Adrenal gland (tissue), 9 donors: ENCODE measurements at regions not wholly inside any gene's neighbourhood (a gene's known extent, or its start where the extent isn't known, plus 50 kb on each side); places are given as distances from the start of the nearest gene placed in this dataset.
A peak's percentile ranks its signal among the peaks of the same experiment; 100 is the strongest.
"Not testable (repeated sequence)": the region's sequence is repeated elsewhere in the genome, so short reads cannot be mapped to it uniquely, and the experiment has no call there.

Experiments
- DNase-seq, 7 donors: peaks; one replicate each; pipeline ENCODE4 v3.0.0-alpha.2; 2019 to 2020
- H3K27ac ChIP-seq, 5 donors: fragments of 200-600 bp; sonication (generic) in 4 of 5; 1 replicate in 3 of 5; 2 replicates in 2 of 5; pipeline versions ENCODE4 v1.5.1 to v1.8.0; 2016 to 2020; ENCODE audit warnings: mild to moderate bottlenecking in 1 of 5
- H3K27me3 ChIP-seq: fragments of 200-600 bp; 2 replicates; pipeline ENCODE4 v1.8.0; 2021
- H3K36me3 ChIP-seq, 2 donors: fragments of 200-600 bp; replicated peaks in 1 of 2; 1 replicate in 1 of 2; 2 replicates in 1 of 2; pipeline versions ENCODE4 v1.5.1 to v1.8.0; 2018 to 2022
- H3K4me1 ChIP-seq, 2 donors: fragments of 200-600 bp; replicated peaks in 1 of 2; 1 replicate in 1 of 2; 2 replicates in 1 of 2; pipeline versions ENCODE4 v1.5.1 to v1.8.0; 2018 to 2021
- H3K4me3 ChIP-seq, 4 donors: fragments of 200-600 bp; sonication (generic) in 3 of 4; one replicate each; pipeline ENCODE4 v1.5.1; 2016 to 2018
- H3K9me3 ChIP-seq, 3 donors: fragments of 200-600 bp; sonication (generic) in 1 of 3; replicated peaks in 1 of 3; 1 replicate in 2 of 3; 2 replicates in 1 of 3; pipeline versions ENCODE4 v1.5.1 to v1.8.0; 2016 to 2021
- CTCF ChIP-seq, 6 experiments: fragments of 450-650 bp in 4 of 6; fragments of 200-600 bp in 2 of 6; sonication (generic) in 1 of 6; IDR thresholded peaks; 1 replicate in 5 of 6; 2 replicates in 1 of 6; pipeline versions ENCODE4 v1.5.1 to v1.8.0; 2016 to 2021; ENCODE audit warnings: antibody characterized with exemption in 6 of 6, mild to moderate bottlenecking in 2 of 6, moderate library complexity in 1 of 6
- POLR2A ChIP-seq, 2 donors: fragments of 450-650 bp; IDR thresholded peaks; one replicate each; pipeline ENCODE4 v1.6.1; 2017; ENCODE audit warnings: antibody characterized with exemption in 2 of 2, mild to moderate bottlenecking in 2 of 2, moderate library complexity in 1 of 2
- WGBS, 4 donors: extraction: QIAGEN DNeasy Blood & Tissue Kit in 2 of 4; methylation state at CpG; one replicate each; pipeline versions ENCODE4 v1.1.5 to v1.1.7; 2013 to 2017; 5-methylcytosine and 5-hydroxymethylcytosine counted together
- intact Hi-C, 2 donors: fragments of 100-400 bp; cut with DNase I; formaldehyde crosslinking; loops; one replicate each; pipeline versions ENCODE4 v1.14.1 to v1.15.0; 2022 to 2023
- donor health status: healthy with polysubstance abuse.
- donor health status: Bipolar disorder and iron deficiency.
- donor health status: DM: yes; HTN: yes; CAD: no.
- donor health status: DM: no; HTN: no; CAD: no.
- donor health status: DM: no; HTN: no; CAD: no.

GRCh38 chr3:72270730-72271129 lies 485.8 kb upstream of the PROK2 start:
- DNase-seq, result no peak
- WGBS, 4 donors, result 85 to 91% (median 89%) methylated on average over 5 of the region's 5 CpGs
- H3K36me3 ChIP-seq, result no peaks in the 10 kb centered on the region
- no peaks in the 10 kb centered on the region for H3K27me3 ChIP-seq
- H3K4me1 ChIP-seq, result peaks cover 19 to 29% of the 10 kb centered on the region in 2 donors
- peak overlapping the region in 3 of 5 donors; percentile 17 to 52 (median 41) for H3K27ac ChIP-seq
- no peak overlapping the region for H3K4me3 ChIP-seq
- intact Hi-C loops, result no loop called here
- H3K9me3 ChIP-seq, result no peaks in the 10 kb centered on the region
- no peak for TF ChIP-seq POLR2A (IDR thresholded peaks at IDR 0.05)
- no peak for TF ChIP-seq CTCF (IDR thresholded peaks at IDR 0.05)

GRCh38 chr3:72270072-72270681 lies 485.2 kb upstream of the PROK2 start:
- H3K4me3 ChIP-seq, result no peak overlapping the region
- intact Hi-C loops, result no loop called here
- DNase-seq, result peak; percentile 93 to 98 (median 97)
- WGBS, 4 donors, result 23 to 34% (median 26%) methylated on average over 9 of the region's 9 CpGs
- H3K9me3 ChIP-seq, result no peaks in the 10 kb centered on the region
- H3K27ac ChIP-seq, result peak overlapping the region in 3 of 5 donors; percentile 52 to 77 (median 61)
- H3K36me3 ChIP-seq, result no peaks in the 10 kb centered on the region
- peaks cover 19 to 29% of the 10 kb centered on the region in 2 donors for H3K4me1 ChIP-seq
- no peaks in the 10 kb centered on the region for H3K27me3 ChIP-seq
- TF ChIP-seq CTCF (IDR thresholded peaks at IDR 0.05) (no peak), POLR2A (IDR thresholded peaks at IDR 0.05) (no peak)

GRCh38 chr3:72269475-72269874 lies 484.5 kb upstream of the PROK2 start:
- Histone ChIP-seq H3K27ac (peak overlapping the region in 3 of 5 donors; percentile 61 to 77 (median 64)), H3K4me3 (no peak overlapping the region), H3K36me3 (no peaks in the 10 kb centered on the region), H3K4me1 (peaks cover 19 to 29% of the 10 kb centered on the region in 2 donors), H3K27me3 (no peaks in the 10 kb centered on the region), H3K9me3 (no peaks in the 10 kb centered on the region)
- TF ChIP-seq POLR2A (IDR thresholded peaks at IDR 0.05) (no peak), CTCF (IDR thresholded peaks at IDR 0.05) (no peak)
- intact Hi-C loops, result loop anchor here in 1 of 2 donors (10.0 kb wide), 1 partner anchor 395 kb away; no protein-coding TSS in a partner anchor
- 70 to 88% (median 83%) methylated on average over 3 of the region's 3 CpGs for WGBS, 4 donors
- DNase-seq, result no peak

GRCh38 chr3:72266921-72267524 lies 482.1 kb upstream of the PROK2 start:
- not testable (repeated sequence) for H3K27me3 ChIP-seq, H3K36me3 ChIP-seq, H3K4me3 ChIP-seq, H3K9me3 ChIP-seq, DNase-seq, H3K27ac ChIP-seq
- intact Hi-C loops, result loop anchor here in 1 of 2 donors (10.0 kb wide), 1 partner anchor 392 kb away; no protein-coding TSS in a partner anchor
- peaks cover 19 to 23% of the 10 kb centered on the region in 2 donors for H3K4me1 ChIP-seq
- 76 to 92% (median 85%) methylated on average over 7 of the region's 7 CpGs for WGBS, 4 donors
